SK-N-SH treated with all-trans-retinoic acid at 6 μM for 48 hours (cell line): ENCODE measurements at regions not wholly inside any gene's neighbourhood (a gene's known extent, or its start where the extent isn't known, plus 50 kb on each side); places are given as distances from the start of the nearest gene placed in this dataset.
"Not testable (repeated sequence)": the region's sequence is repeated elsewhere in the genome, so short reads cannot be mapped to it uniquely, and the experiment has no call there.

Experiments
- ARNTL ChIP-seq: fragments of 450-650 bp; formaldehyde crosslinking; IDR thresholded peaks from 2 replicates; pipeline ENCODE4 v1.5.0; 2020; ENCODE audit warnings: low read depth, mild to moderate bottlenecking, moderate library complexity, borderline replicate concordance
- BACH2 ChIP-seq: fragments of 250-450 bp; sonication (Bioruptor Pico); IDR thresholded peaks from 2 replicates; pipeline ENCODE4 v1.9.0; 2021; ENCODE audit warnings: mild to moderate bottlenecking, borderline replicate concordance
- ZC3H10 ChIP-seq: fragments of 250-450 bp; sonication (Bioruptor Pico); IDR thresholded peaks from 2 replicates; pipeline ENCODE4 v1.5.1; 2021; ENCODE audit warnings: mild to moderate bottlenecking, moderate library complexity
- ZFP3 ChIP-seq: fragments of 250-450 bp; sonication (Bioruptor Pico); IDR thresholded peaks from 2 replicates; pipeline ENCODE4 v1.5.0; 2020; ENCODE audit warnings: mild to moderate bottlenecking, moderate library complexity
- ZNF8 ChIP-seq: fragments of 450-650 bp; formaldehyde crosslinking; IDR thresholded peaks from 2 replicates; pipeline ENCODE4 v1.5.0; 2020; ENCODE audit warnings: mild to moderate bottlenecking, moderate library complexity
- TF ChIP-seq, protein P1 (sequence below): fragments of 250-450 bp; sonication (Bioruptor Pico); IDR thresholded peaks from 2 replicates; pipeline ENCODE4 v1.5.1; 2020; ENCODE audit warnings: low read depth, mild to moderate bottlenecking, moderate library complexity
- TF ChIP-seq, protein P2 (sequence below): fragments of 250-450 bp; sonication (Bioruptor Pico); IDR thresholded peaks from 2 replicates; pipeline ENCODE4 v1.5.1; 2021; ENCODE audit warnings: mild to moderate bottlenecking, moderate library complexity
- TF ChIP-seq, protein P3 (sequence below): fragments of 250-450 bp; sonication (Bioruptor Pico); IDR thresholded peaks from 2 replicates; pipeline ENCODE4 v1.8.0; 2021; ENCODE audit warnings: low read depth, mild to moderate bottlenecking, moderate library complexity, borderline replicate concordance
- TF ChIP-seq, protein P4 (sequence below): fragments of 250-450 bp; sonication (Bioruptor Pico); IDR thresholded peaks from 2 replicates; pipeline ENCODE4 v1.5.0; 2020; ENCODE audit warnings: mild to moderate bottlenecking, moderate library complexity

DNA sequence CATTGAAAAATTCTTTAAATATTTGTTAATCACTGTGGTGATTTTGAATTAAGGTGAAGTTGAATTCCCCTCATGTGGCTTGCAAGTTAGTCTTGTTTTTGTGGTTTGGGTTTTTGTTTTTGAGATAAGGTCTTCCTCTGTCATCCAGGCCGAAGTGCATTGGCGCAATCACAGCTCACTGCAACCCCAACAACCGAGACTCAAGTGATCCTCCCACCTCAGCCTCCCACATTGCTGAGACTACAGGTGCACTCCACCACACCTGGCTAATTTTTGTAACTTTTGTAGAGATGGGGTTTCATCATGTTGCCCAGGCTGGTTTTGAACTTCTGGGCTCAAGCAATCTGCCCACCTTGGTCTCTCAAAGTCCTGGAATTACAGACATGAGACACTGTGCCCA, 1691.1 kb downstream of the SPATA31A7 start:
- TF ChIP-seq, protein P1, sequence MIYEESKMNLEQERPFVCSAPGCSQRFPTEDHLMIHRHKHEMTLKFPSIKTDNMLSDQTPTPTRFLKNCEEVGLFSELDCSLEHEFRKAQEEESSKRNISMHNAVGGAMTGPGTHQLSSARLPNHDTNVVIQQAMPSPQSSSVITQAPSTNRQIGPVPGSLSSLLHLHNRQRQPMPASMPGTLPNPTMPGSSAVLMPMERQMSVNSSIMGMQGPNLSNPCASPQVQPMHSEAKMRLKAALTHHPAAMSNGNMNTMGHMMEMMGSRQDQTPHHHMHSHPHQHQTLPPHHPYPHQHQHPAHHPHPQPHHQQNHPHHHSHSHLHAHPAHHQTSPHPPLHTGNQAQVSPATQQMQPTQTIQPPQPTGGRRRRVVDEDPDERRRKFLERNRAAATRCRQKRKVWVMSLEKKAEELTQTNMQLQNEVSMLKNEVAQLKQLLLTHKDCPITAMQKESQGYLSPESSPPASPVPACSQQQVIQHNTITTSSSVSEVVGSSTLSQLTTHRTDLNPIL (CRISPR knock-in tag), result not testable (repeated sequence)
- not testable (repeated sequence) for TF ChIP-seq ARNTL, ZFP3, ZC3H10, BACH2, ZNF8 (CRISPR knock-in tag)
- TF ChIP-seq, protein P2, sequence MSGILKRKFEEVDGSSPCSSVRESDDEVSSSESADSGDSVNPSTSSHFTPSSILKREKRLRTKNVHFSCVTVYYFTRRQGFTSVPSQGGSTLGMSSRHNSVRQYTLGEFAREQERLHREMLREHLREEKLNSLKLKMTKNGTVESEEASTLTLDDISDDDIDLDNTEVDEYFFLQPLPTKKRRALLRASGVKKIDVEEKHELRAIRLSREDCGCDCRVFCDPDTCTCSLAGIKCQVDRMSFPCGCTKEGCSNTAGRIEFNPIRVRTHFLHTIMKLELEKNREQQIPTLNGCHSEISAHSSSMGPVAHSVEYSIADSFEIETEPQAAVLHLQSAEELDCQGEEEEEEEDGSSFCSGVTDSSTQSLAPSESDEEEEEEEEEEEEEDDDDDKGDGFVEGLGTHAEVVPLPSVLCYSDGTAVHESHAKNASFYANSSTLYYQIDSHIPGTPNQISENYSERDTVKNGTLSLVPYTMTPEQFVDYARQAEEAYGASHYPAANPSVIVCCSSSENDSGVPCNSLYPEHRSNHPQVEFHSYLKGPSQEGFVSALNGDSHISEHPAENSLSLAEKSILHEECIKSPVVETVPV (CRISPR knock-in tag), result not testable (repeated sequence)
- TF ChIP-seq, protein P3, sequence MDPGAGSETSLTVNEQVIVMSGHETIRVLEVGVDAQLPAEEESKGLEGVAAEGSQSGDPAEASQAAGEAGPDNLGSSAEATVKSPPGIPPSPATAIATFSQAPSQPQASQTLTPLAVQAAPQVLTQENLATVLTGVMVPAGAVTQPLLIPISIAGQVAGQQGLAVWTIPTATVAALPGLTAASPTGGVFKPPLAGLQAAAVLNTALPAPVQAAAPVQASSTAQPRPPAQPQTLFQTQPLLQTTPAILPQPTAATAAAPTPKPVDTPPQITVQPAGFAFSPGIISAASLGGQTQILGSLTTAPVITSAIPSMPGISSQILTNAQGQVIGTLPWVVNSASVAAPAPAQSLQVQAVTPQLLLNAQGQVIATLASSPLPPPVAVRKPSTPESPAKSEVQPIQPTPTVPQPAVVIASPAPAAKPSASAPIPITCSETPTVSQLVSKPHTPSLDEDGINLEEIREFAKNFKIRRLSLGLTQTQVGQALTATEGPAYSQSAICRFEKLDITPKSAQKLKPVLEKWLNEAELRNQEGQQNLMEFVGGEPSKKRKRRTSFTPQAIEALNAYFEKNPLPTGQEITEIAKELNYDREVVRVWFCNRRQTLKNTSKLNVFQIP (CRISPR knock-in tag), result not testable (repeated sequence)
- TF ChIP-seq, protein P4, sequence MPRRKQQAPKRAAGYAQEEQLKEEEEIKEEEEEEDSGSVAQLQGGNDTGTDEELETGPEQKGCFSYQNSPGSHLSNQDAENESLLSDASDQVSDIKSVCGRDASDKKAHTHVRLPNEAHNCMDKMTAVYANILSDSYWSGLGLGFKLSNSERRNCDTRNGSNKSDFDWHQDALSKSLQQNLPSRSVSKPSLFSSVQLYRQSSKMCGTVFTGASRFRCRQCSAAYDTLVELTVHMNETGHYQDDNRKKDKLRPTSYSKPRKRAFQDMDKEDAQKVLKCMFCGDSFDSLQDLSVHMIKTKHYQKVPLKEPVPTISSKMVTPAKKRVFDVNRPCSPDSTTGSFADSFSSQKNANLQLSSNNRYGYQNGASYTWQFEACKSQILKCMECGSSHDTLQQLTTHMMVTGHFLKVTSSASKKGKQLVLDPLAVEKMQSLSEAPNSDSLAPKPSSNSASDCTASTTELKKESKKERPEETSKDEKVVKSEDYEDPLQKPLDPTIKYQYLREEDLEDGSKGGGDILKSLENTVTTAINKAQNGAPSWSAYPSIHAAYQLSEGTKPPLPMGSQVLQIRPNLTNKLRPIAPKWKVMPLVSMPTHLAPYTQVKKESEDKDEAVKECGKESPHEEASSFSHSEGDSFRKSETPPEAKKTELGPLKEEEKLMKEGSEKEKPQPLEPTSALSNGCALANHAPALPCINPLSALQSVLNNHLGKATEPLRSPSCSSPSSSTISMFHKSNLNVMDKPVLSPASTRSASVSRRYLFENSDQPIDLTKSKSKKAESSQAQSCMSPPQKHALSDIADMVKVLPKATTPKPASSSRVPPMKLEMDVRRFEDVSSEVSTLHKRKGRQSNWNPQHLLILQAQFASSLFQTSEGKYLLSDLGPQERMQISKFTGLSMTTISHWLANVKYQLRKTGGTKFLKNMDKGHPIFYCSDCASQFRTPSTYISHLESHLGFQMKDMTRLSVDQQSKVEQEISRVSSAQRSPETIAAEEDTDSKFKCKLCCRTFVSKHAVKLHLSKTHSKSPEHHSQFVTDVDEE, result not testable (repeated sequence)
